Keratinocyte (primary cell): ENCODE measurements at regions not wholly inside any gene's neighbourhood (a gene's known extent, or its start where the extent isn't known, plus 50 kb on each side); places are given as distances from the start of the nearest gene placed in this dataset.

Source experiments
- DNase-seq: peaks from one replicate; pipeline ENCODE4 v3.0.0-alpha.2; 2011; ENCODE audit warnings: low read depth, missing footprints, low spot score
- FAIRE-seq: peaks from 2 replicates; lab custom pipeline; 2011; peaks lifted over from hg19 to GRCh38; lab: Jason Lieb, UNC
- H2AFZ ChIP-seq: 2 replicates; pipeline ENCODE4 v1.6.0; 2012; ENCODE audit warnings: low read length, control low read depth, inconsistent platforms; ENCODE audit not compliant: control insufficient read depth
- H3K27ac ChIP-seq: 2 replicates; pipeline ENCODE4 v1.5.1; 2011; ENCODE audit warnings: low read length; ENCODE audit not compliant: control insufficient read depth, insufficient read depth
- H3K27me3 ChIP-seq: 3 replicates; pipeline ENCODE4 v1.6.0; 2011; ENCODE audit warnings: low read length; ENCODE audit not compliant: control insufficient read depth, insufficient read depth; ENCODE audit errors: extremely low read depth
- H3K36me3 ChIP-seq, 2 experiments: 2 replicates in 1 of 2; 3 replicates in 1 of 2; pipeline ENCODE4 v1.5.1; 2011; ENCODE audit warnings: low read length in 2 of 2, mild to moderate bottlenecking in 1 of 2; ENCODE audit not compliant: control insufficient read depth in 2 of 2, insufficient read depth in 2 of 2; ENCODE audit errors: extremely low read depth in 1 of 2
- H3K4me1 ChIP-seq: 3 replicates; pipeline ENCODE4 v1.5.1; 2011; ENCODE audit warnings: low read length; ENCODE audit not compliant: control insufficient read depth, insufficient read depth; ENCODE audit errors: extremely low read depth
- H3K4me2 ChIP-seq: 3 replicates; pipeline ENCODE4 v1.6.0; 2011; ENCODE audit warnings: low read depth, low read length; ENCODE audit not compliant: control insufficient read depth, insufficient read depth; ENCODE audit errors: extremely low read depth
- H3K4me3 ChIP-seq, 3 experiments: fragments of 200-600 bp in 1 of 3; sonication (generic) in 1 of 3; 2 replicates in 2 of 3; 3 replicates in 1 of 3; pipeline ENCODE4 v1.5.1; 2011 to 2016; ENCODE audit warnings: low read length in 3 of 3, mild to moderate bottlenecking in 3 of 3, control low read depth in 2 of 3, inconsistent platforms in 1 of 3, low read depth in 1 of 3, mixed read lengths in 1 of 3, mixed run types in 1 of 3, moderate library complexity in 1 of 3; ENCODE audit not compliant: control insufficient read depth in 2 of 3, insufficient read depth in 2 of 3; ENCODE audit errors: extremely low read depth in 1 of 3
- H3K79me2 ChIP-seq: 2 replicates; pipeline ENCODE4 v1.6.0; 2012; ENCODE audit warnings: low read length; ENCODE audit not compliant: control insufficient read depth, insufficient read depth
- H3K9ac ChIP-seq: 3 replicates; pipeline ENCODE4 v1.6.0; 2011; ENCODE audit warnings: low read length; ENCODE audit not compliant: control insufficient read depth, insufficient read depth; ENCODE audit errors: extremely low read depth
- H3K9me1 ChIP-seq: 3 replicates; pipeline ENCODE4 v1.6.0; 2011; ENCODE audit warnings: low read length; ENCODE audit not compliant: control insufficient read depth, insufficient read depth; ENCODE audit errors: extremely low read depth
- H3K9me3 ChIP-seq: 2 replicates; pipeline ENCODE4 v1.5.1; 2012; ENCODE audit warnings: low read depth, low read length; ENCODE audit not compliant: control insufficient read depth
- H4K20me1 ChIP-seq: 3 replicates; pipeline ENCODE4 v1.6.0; 2011; ENCODE audit warnings: low read length; ENCODE audit not compliant: control insufficient read depth, insufficient read depth; ENCODE audit errors: extremely low read depth
- CTCF ChIP-seq, 3 experiments: IDR thresholded peaks in 1 of 3; conservative IDR thresholded peaks in 1 of 3; optimal IDR thresholded peaks in 1 of 3; 2 replicates in 2 of 3; 3 replicates in 1 of 3; pipeline versions ENCODE3 to v1.5.1; 2011; ENCODE audit warnings: low read length in 3 of 3, mild to moderate bottlenecking in 3 of 3, moderate library complexity in 2 of 3, control low read depth in 1 of 3, inconsistent platforms in 1 of 3; ENCODE audit not compliant: insufficient read depth in 2 of 3; ENCODE audit errors: extremely low read depth in 1 of 3
- EZH2 ChIP-seq: IDR thresholded peaks from one replicate; pipeline ENCODE4 v1.6.1; 2012; ENCODE audit warnings: inconsistent platforms, mild to moderate bottlenecking, low read length, moderate library complexity
- dilution Hi-C: fragments of 300-500 bp; cut with MboI; formaldehyde crosslinking; loops from one replicate; pipeline ENCODE4 v1.7.0; 2020; ENCODE audit warnings: low sequenced_read_pairs; ENCODE audit not compliant: extremely low pct_ligation_motif_present

GRCh38 chr1:5331101-5331500 lies 661.1 kb downstream of the NPHP4 start:
- Histone ChIP-seq H3K27ac (no peak overlapping the region), H2AFZ (no peak overlapping the region), H3K9me1 (no peaks in the 10 kb centered on the region), H3K27me3 (no peaks in the 10 kb centered on the region), H4K20me1 (no peaks in the 10 kb centered on the region), H3K4me1 (no peaks in the 10 kb centered on the region), H3K9me3 (peaks cover 6% of the 10 kb centered on the region), H3K4me3 (no peak overlapping the region), H3K4me2 (no peak overlapping the region), H3K36me3 (no peaks in the 10 kb centered on the region), H3K9ac (no peak overlapping the region), H3K79me2 (no peaks in the 10 kb centered on the region)
- no peak for DNase-seq
- dilution Hi-C loops: no loop called here
- no peak for FAIRE-seq
- TF ChIP-seq EZH2 (no peak), CTCF (optimal IDR thresholded peaks at IDR 0.05 in 1 of 3, IDR thresholded peaks at IDR 0.05 in 1 of 3, conservative IDR thresholded peaks at IDR 0.05 in 1 of 3; ENCODE audit: extremely low read depth in 1 of 3, insufficient read depth in 2 of 3, low read length in 3 of 3) (no peak)

GRCh38 chr1:5329068-5329739 lies 663.0 kb downstream of the NPHP4 start:
- no peak for FAIRE-seq
- Histone ChIP-seq H3K27ac (no peak overlapping the region), H3K27me3 (no peaks in the 10 kb centered on the region), H4K20me1 (no peaks in the 10 kb centered on the region), H3K4me1 (no peaks in the 10 kb centered on the region), H3K36me3 (no peaks in the 10 kb centered on the region), H3K9ac (no peak overlapping the region), H3K9me3 (peaks cover 6% of the 10 kb centered on the region), H3K79me2 (no peaks in the 10 kb centered on the region), H3K4me2 (no peak overlapping the region), H2AFZ (no peak overlapping the region), H3K9me1 (no peaks in the 10 kb centered on the region), H3K4me3 (no peak overlapping the region)
- TF ChIP-seq CTCF (optimal IDR thresholded peaks at IDR 0.05 in 1 of 3, IDR thresholded peaks at IDR 0.05 in 1 of 3, conservative IDR thresholded peaks at IDR 0.05 in 1 of 3; ENCODE audit: extremely low read depth in 1 of 3, insufficient read depth in 2 of 3, low read length in 3 of 3): no peak
- TF ChIP-seq EZH2: no peak
- DNase-seq: no peak
- dilution Hi-C loops: no loop called here
